Stomach smooth muscle (tissue), 2 donors: ENCODE measurements at regions not wholly inside any gene's neighbourhood (a gene's known extent, or its start where the extent isn't known, plus 50 kb on each side); places are given as distances from the start of the nearest gene placed in this dataset.

Experiments
- H3K27ac ChIP-seq: one replicate; pipeline ENCODE4 v1.7.0; 2013; ENCODE audit warnings: mild to moderate bottlenecking, low read length, inconsistent platforms
- H3K27me3 ChIP-seq, 2 donors: one replicate each; pipeline ENCODE4 v1.7.0; 2013; ENCODE audit warnings: low read length in 2 of 2; ENCODE audit not compliant: insufficient read depth in 2 of 2, control insufficient read depth in 1 of 2
- H3K36me3 ChIP-seq, 2 donors: one replicate each; pipeline ENCODE4 v1.7.0; 2013; ENCODE audit warnings: low read length in 2 of 2; ENCODE audit not compliant: control insufficient read depth in 2 of 2, insufficient read depth in 2 of 2
- H3K4me1 ChIP-seq: one replicate; pipeline ENCODE4 v1.7.0; 2013; ENCODE audit warnings: low read length; ENCODE audit not compliant: control insufficient read depth, insufficient read depth
- H3K4me3 ChIP-seq, 2 donors: one replicate each; pipeline ENCODE4 v1.7.0; 2013; ENCODE audit warnings: low read length in 2 of 2
- H3K9ac ChIP-seq, 2 donors: one replicate each; pipeline ENCODE4 v1.7.0; 2013; ENCODE audit warnings: low read length in 2 of 2, mild to moderate bottlenecking in 1 of 2
- H3K9me3 ChIP-seq, 2 donors: one replicate each; pipeline ENCODE4 v1.7.0; 2013; ENCODE audit warnings: low read length in 2 of 2; ENCODE audit not compliant: control insufficient read depth in 2 of 2
- donor health status: healthy.
- donor health status: Pancreatic carcinoma.

GRCh38 chr2:111629983-111630382 lies 254.0 kb downstream of the ANAPC1 start:
- Histone ChIP-seq H3K9me3 (peaks cover 0 to 11% of the 10 kb centered on the region in 2 donors), H3K9ac (no peak overlapping the region), H3K27ac (no peak overlapping the region), H3K36me3 (no peaks in the 10 kb centered on the region), H3K4me3 (no peak overlapping the region), H3K4me1 (no peaks in the 10 kb centered on the region), H3K27me3 (no peaks in the 10 kb centered on the region)

GRCh38 chr2:111632661-111633060 lies 251.3 kb downstream of the ANAPC1 start:
- H3K9ac ChIP-seq, result no peak overlapping the region
- no peaks in the 10 kb centered on the region for H3K36me3 ChIP-seq
- H3K27me3 ChIP-seq, result no peaks in the 10 kb centered on the region
- H3K27ac ChIP-seq, result no peak overlapping the region
- H3K9me3 ChIP-seq, result peaks cover 0 to 11% of the 10 kb centered on the region in 2 donors
- H3K4me3 ChIP-seq, result no peak overlapping the region
- H3K4me1 ChIP-seq, result no peaks in the 10 kb centered on the region

- no peak overlapping the region for H3K27ac ChIP-seq
- peaks cover 0 to 8% of the 10 kb centered on the region in 2 donors for H3K9me3 ChIP-seq
- no peak overlapping the region for H3K9ac ChIP-seq
- H3K27me3 ChIP-seq, result no peaks in the 10 kb centered on the region
- H3K4me3 ChIP-seq, result no peak overlapping the region
- no peaks in the 10 kb centered on the region for H3K36me3 ChIP-seq
- H3K4me1 ChIP-seq, result no peaks in the 10 kb centered on the region
These were observed 250.8 kb downstream of the ANAPC1 start for GRCh38 chr2:111633189-111633588.

- H3K27me3 ChIP-seq, result no peaks in the 10 kb centered on the region
- H3K27ac ChIP-seq, result no peak overlapping the region
- no peak overlapping the region for H3K9ac ChIP-seq
- H3K9me3 ChIP-seq, result peaks cover 0 to 12% of the 10 kb centered on the region in 2 donors
- no peaks in the 10 kb centered on the region for H3K36me3 ChIP-seq
- no peak overlapping the region for H3K4me3 ChIP-seq
- H3K4me1 ChIP-seq, result no peaks in the 10 kb centered on the region
These were observed 250.3 kb downstream of the ANAPC1 start for GRCh38 chr2:111633643-111634042.

GRCh38 chr2:111634050-111634794 lies 249.8 kb downstream of the ANAPC1 start:
- Histone ChIP-seq H3K9ac (no peak overlapping the region), H3K4me3 (no peak overlapping the region), H3K9me3 (peaks cover 0 to 14% of the 10 kb centered on the region in 2 donors), H3K27ac (no peak overlapping the region), H3K4me1 (no peaks in the 10 kb centered on the region), H3K36me3 (no peaks in the 10 kb centered on the region), H3K27me3 (no peaks in the 10 kb centered on the region)

- no peak overlapping the region for H3K4me3 ChIP-seq
- no peak overlapping the region for H3K9ac ChIP-seq
- H3K9me3 ChIP-seq, result peaks cover 0 to 13% of the 10 kb centered on the region in 2 donors
- H3K27me3 ChIP-seq, result no peaks in the 10 kb centered on the region
- H3K4me1 ChIP-seq, result no peaks in the 10 kb centered on the region
- H3K36me3 ChIP-seq, result no peaks in the 10 kb centered on the region
- H3K27ac ChIP-seq, result no peak overlapping the region
These were observed 248.9 kb downstream of the ANAPC1 start for GRCh38 chr2:111634995-111635538.

- H3K9ac ChIP-seq, result no peak overlapping the region
- H3K27ac ChIP-seq, result no peak overlapping the region
- no peak overlapping the region for H3K4me3 ChIP-seq
- H3K36me3 ChIP-seq, result no peaks in the 10 kb centered on the region
- peaks cover 6 to 7% of the 10 kb centered on the region in 2 donors for H3K9me3 ChIP-seq
- H3K4me1 ChIP-seq, result no peaks in the 10 kb centered on the region
- H3K27me3 ChIP-seq, result no peaks in the 10 kb centered on the region
These were observed 247.1 kb downstream of the ANAPC1 start for GRCh38 chr2:111636905-111637304.

- Histone ChIP-seq H3K9ac (no peak overlapping the region), H3K4me3 (no peak overlapping the region), H3K27ac (no peak overlapping the region), H3K27me3 (no peaks in the 10 kb centered on the region), H3K4me1 (no peaks in the 10 kb centered on the region), H3K36me3 (no peaks in the 10 kb centered on the region), H3K9me3 (peaks cover 6 to 11% of the 10 kb centered on the region in 2 donors)
These were observed 245.6 kb downstream of the ANAPC1 start for GRCh38 chr2:111638274-111638877.

GRCh38 chr2:111640480-111640879 lies 243.5 kb downstream of the ANAPC1 start:
- Histone ChIP-seq H3K36me3 (no peaks in the 10 kb centered on the region), H3K4me3 (no peak overlapping the region), H3K27me3 (no peaks in the 10 kb centered on the region), H3K27ac (no peak overlapping the region), H3K4me1 (no peaks in the 10 kb centered on the region), H3K9me3 (peaks cover 6 to 11% of the 10 kb centered on the region in 2 donors), H3K9ac (no peak overlapping the region)

- Histone ChIP-seq H3K27ac (no peak overlapping the region), H3K9ac (no peak overlapping the region), H3K4me1 (no peaks in the 10 kb centered on the region), H3K9me3 (peaks cover 9 to 15% of the 10 kb centered on the region in 2 donors), H3K27me3 (no peaks in the 10 kb centered on the region), H3K36me3 (no peaks in the 10 kb centered on the region), H3K4me3 (no peak overlapping the region)
These were observed 241.2 kb downstream of the ANAPC1 start for GRCh38 chr2:111642586-111643327.
